Lung (tissue), 11 donors: ENCODE measurements at regions not wholly inside any gene's neighbourhood (a gene's known extent, or its start where the extent isn't known, plus 50 kb on each side); places are given as distances from the start of the nearest gene placed in this dataset.

Experiments
- ATAC-seq: fragments of 200-7000 bp; cut with Tn5 transposase; one replicate; pipeline ENCODE4 v1.9.1; 2020; ENCODE audit warnings: moderate number of reproducible peaks; ENCODE audit not compliant: insufficient read depth, low FRiP score
- DNase-seq, 3 donors: peaks; one replicate each; pipeline ENCODE4 v3.0.0-alpha.2; 2013 to 2017
- H3K27ac ChIP-seq, 2 donors: one replicate each; pipeline ENCODE4 v1.5.1; 2013; ENCODE audit warnings: mild to moderate bottlenecking in 2 of 2, moderate library complexity in 2 of 2, control low read depth in 1 of 2, inconsistent platforms in 1 of 2, low read depth in 1 of 2, low read length in 1 of 2
- H3K27me3 ChIP-seq, 3 donors: one replicate each; pipeline ENCODE4 v1.5.1; 2013; ENCODE audit warnings: low read length in 2 of 3; ENCODE audit not compliant: control insufficient read depth in 3 of 3, insufficient read depth in 3 of 3
- H3K36me3 ChIP-seq, 4 donors: one replicate each; pipeline ENCODE4 v1.5.1; 2013; ENCODE audit warnings: low read length in 4 of 4, mild to moderate bottlenecking in 1 of 4, moderate library complexity in 1 of 4; ENCODE audit not compliant: control insufficient read depth in 4 of 4, insufficient read depth in 4 of 4
- H3K4me1 ChIP-seq, 5 donors: one replicate each; pipeline ENCODE4 v1.5.1; 2013; ENCODE audit warnings: low read length in 5 of 5, mild to moderate bottlenecking in 2 of 5, moderate library complexity in 1 of 5; ENCODE audit not compliant: control insufficient read depth in 5 of 5, insufficient read depth in 5 of 5
- H3K4me3 ChIP-seq: one replicate; pipeline ENCODE4 v1.5.1; 2013; ENCODE audit warnings: mild to moderate bottlenecking, control low read depth, moderate library complexity
- H3K9ac ChIP-seq, 2 donors: one replicate each; pipeline ENCODE4 v1.5.1; 2013; ENCODE audit warnings: low read length in 2 of 2, control low read depth in 1 of 2; ENCODE audit not compliant: insufficient read depth in 1 of 2
- H3K9me3 ChIP-seq, 4 donors: one replicate each; pipeline ENCODE4 v1.5.1; 2013; ENCODE audit warnings: low read length in 3 of 4, mild to moderate bottlenecking in 1 of 4, moderate library complexity in 1 of 4; ENCODE audit not compliant: control insufficient read depth in 4 of 4, insufficient read depth in 3 of 4
- WGBS, 2 donors: extraction: QIAGEN DNeasy Blood & Tissue Kit; methylation state at CpG; one replicate each; pipeline ENCODE4 v1.1.7; 2013; 5-methylcytosine and 5-hydroxymethylcytosine counted together
- TF ChIP-seq, protein P1 (sequence below): IDR thresholded peaks from 2 replicates; pipeline ENCODE4 v1.5.1; 2012; ENCODE audit warnings: mild to moderate bottlenecking; ENCODE audit errors: control extremely low read depth, extremely low read depth
- donor health status: control.
- donor health status: control.
- donor health status: Bipolar disorder and iron deficiency.
- donor health status: healthy.
- donor health status: DM: yes; HTN: yes; CAD: no.

GRCh38 chr22:49042877-49043859 is 784.5 kb downstream of the BRD1 start:
- 76 to 81% methylated on average over 26 to 28 of the region's 28 CpGs for WGBS, 2 donors
- DNase-seq (no peak), ATAC-seq (no peak)
- H3K4me1 ChIP-seq = no peaks in the 10 kb centered on the region
- no peaks in the 10 kb centered on the region for H3K9me3 ChIP-seq
- peaks cover 0 to 5% (median 0%) of the 10 kb centered on the region in 3 donors for H3K27me3 ChIP-seq
- H3K4me3 ChIP-seq = no peak overlapping the region
- H3K27ac ChIP-seq = no peak overlapping the region
- H3K36me3 ChIP-seq = no peaks in the 10 kb centered on the region
- TF ChIP-seq, protein P1, sequence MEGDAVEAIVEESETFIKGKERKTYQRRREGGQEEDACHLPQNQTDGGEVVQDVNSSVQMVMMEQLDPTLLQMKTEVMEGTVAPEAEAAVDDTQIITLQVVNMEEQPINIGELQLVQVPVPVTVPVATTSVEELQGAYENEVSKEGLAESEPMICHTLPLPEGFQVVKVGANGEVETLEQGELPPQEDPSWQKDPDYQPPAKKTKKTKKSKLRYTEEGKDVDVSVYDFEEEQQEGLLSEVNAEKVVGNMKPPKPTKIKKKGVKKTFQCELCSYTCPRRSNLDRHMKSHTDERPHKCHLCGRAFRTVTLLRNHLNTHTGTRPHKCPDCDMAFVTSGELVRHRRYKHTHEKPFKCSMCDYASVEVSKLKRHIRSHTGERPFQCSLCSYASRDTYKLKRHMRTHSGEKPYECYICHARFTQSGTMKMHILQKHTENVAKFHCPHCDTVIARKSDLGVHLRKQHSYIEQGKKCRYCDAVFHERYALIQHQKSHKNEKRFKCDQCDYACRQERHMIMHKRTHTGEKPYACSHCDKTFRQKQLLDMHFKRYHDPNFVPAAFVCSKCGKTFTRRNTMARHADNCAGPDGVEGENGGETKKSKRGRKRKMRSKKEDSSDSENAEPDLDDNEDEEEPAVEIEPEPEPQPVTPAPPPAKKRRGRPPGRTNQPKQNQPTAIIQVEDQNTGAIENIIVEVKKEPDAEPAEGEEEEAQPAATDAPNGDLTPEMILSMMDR = no peak
- H3K9ac ChIP-seq = no peak overlapping the region

- no peak overlapping the region for H3K9ac ChIP-seq
- ATAC-seq (no peak), DNase-seq (no peak)
- peaks cover 0 to 5% (median 0%) of the 10 kb centered on the region in 3 donors for H3K27me3 ChIP-seq
- 81 to 86% methylated on average over 6 of the region's 6 CpGs for WGBS, 2 donors
- H3K4me1 ChIP-seq = no peaks in the 10 kb centered on the region
- H3K27ac ChIP-seq = no peak overlapping the region
- H3K4me3 ChIP-seq = no peak overlapping the region
- H3K36me3 ChIP-seq = no peaks in the 10 kb centered on the region
- H3K9me3 ChIP-seq = no peaks in the 10 kb centered on the region
- TF ChIP-seq, protein P1 = no peak
Measured at GRCh38 chr22:49042066-49042465, 785.6 kb downstream of the BRD1 start.

DNA sequence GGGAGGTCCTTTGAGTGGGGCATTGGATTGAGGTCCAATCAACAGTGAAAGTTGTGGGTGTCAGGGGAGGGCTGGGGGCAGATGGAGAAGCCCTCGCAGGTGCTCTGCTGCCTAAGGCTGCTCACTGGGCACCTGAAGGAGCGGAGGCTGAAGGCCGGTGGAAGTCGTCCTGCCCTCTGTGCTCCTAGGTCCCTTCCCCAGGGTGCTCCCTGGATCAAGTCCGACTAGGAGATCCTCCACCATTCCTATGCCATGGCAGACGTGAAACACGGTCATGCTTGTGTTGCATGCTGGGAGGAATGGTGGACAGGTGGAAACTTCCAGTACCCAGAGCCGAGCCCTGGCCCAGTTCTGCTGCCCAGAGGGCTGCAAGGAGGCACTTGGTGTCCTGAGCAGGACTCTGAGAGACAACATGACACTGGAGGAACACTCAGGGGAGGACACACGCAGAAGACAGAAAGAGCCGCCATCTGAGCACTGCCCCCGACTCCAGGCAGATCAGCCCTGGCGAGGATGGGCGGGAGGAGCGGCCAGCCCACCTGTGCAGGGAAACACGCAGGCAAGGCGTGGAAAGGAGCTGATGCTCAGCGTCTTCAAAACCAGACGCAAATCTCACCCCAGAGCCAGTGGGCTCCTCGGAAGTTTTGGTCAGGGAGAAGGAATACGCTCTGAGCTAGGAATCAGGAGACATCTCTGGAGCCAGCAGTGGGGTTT is 786.8 kb downstream of the BRD1 start:
- H3K36me3 ChIP-seq = no peaks in the 10 kb centered on the region
- DNase-seq = no peak
- no peak overlapping the region for H3K9ac ChIP-seq
- WGBS, 2 donors = 92% methylated on average over 20 of the region's 20 CpGs
- no peaks in the 10 kb centered on the region for H3K4me1 ChIP-seq
- TF ChIP-seq, protein P1 = no peak
- H3K4me3 ChIP-seq = no peak overlapping the region
- ATAC-seq = no peak
- H3K27ac ChIP-seq = no peak overlapping the region
- H3K9me3 ChIP-seq = no peaks in the 10 kb centered on the region
- peaks cover 0 to 5% (median 0%) of the 10 kb centered on the region in 3 donors for H3K27me3 ChIP-seq
